Fibroblast of villous mesenchyme (primary cell): ENCODE measurements at regions not wholly inside any gene's neighbourhood (a gene's known extent, or its start where the extent isn't known, plus 50 kb on each side); places are given as distances from the start of the nearest gene placed in this dataset.

ENCODE experiments used
- DNase-seq: peaks from one replicate; pipeline ENCODE4 v3.0.0-alpha.2; 2010; ENCODE audit warnings: low read depth
- H3K4me3 ChIP-seq: 2 replicates; pipeline ENCODE4 v1.5.1; 2011; ENCODE audit warnings: low read depth, mild to moderate bottlenecking, low read length
- CTCF ChIP-seq: IDR thresholded peaks from 2 replicates; pipeline ENCODE4 v1.5.1; 2012; ENCODE audit warnings: low read depth, mild to moderate bottlenecking, low read length; ENCODE audit not compliant: insufficient read depth

- TF ChIP-seq CTCF: no peak
- no peak for DNase-seq
- no peak overlapping the region for H3K4me3 ChIP-seq
Observed at GRCh38 chr9:4413856-4414255, 76.4 kb upstream of the SLC1A1 start.

- DNase-seq: no peak
- TF ChIP-seq CTCF: no peak
- H3K4me3 ChIP-seq: no peak overlapping the region
Observed at GRCh38 chr9:4404156-4404555, 86.1 kb upstream of the SLC1A1 start.

- TF ChIP-seq CTCF: no peak
- H3K4me3 ChIP-seq: no peak overlapping the region
- no peak for DNase-seq
Observed at GRCh38 chr9:4402501-4402900, 87.8 kb upstream of the SLC1A1 start.

DNA sequence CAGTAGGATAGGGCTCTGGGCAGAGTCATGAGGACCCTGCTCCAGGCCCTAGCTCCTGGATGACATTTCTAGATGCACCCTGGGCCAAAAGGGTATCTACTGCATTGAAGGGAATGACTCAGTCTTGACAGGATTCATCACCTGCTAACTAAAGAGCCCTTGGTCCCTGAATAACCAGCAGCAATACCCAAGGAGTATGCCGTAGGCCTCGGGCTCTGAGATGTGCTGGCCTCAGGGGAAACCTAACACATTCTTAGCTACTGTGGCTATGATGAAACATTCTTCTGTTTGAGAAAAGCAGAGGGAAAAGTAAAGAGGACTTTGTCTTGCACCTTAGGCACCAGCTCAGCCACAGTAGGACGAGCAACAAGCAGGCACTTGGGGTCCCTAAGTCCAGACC lies 89.5 kb upstream of the SLC1A1 start:
- H3K4me3 ChIP-seq: no peak overlapping the region
- DNase-seq: no peak
- no peak for TF ChIP-seq CTCF

DNA sequence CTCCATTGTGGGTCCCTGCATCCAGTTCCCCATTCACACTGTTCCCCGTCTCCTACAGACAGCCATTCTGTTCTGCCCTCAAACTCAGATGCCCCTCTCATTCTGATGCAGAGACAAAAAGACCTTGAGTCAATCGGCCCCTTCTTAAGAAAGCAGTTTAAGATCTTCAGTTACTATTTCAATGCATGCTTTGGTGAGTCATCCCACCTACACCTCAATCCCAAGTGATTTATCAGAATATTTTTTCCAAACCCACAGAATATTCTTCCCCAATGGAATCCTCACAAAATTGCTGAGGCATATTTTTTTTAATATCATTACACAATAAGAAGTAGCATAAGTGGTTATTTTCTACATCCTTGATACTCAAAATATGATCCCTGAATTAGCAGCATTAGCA lies 92.4 kb upstream of the SLC1A1 start:
- DNase-seq: no peak
- H3K4me3 ChIP-seq: no peak overlapping the region
- no peak for TF ChIP-seq CTCF

DNA sequence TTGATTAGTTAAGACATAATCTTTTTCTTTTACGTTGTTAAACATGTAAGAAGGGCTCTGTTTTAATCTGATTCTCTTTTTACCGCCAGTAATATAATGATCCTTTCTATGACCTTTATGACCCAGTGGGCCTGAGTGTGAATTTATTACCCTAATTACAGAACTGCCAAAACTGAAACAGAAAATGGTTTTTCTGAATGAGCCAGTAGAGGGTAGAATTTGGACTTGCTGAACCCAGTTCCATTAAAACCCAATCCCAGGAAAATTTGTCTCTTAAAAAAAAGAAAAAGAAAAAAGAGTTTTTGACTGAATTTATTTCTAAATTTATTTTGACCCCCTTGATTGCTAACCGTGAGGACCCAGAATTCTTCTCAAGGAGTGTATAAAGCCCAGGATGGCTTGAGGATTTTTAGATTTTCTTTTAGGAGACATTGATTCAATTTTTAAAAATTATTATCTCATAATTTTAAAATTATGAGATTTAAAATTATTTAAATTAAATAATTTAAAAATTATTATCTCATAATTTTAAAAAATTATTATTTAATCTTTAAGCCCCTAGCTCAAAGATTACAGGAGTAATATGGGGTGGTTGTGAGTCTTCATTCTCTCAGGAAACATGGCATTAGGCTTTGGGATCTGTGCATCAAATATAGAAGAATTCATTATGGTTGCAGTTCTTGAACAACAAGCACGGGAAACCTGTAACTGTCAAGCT lies 94.1 kb upstream of the GLIS3 start:
- no peak for TF ChIP-seq CTCF
- DNase-seq: no peak
- H3K4me3 ChIP-seq: no peak overlapping the region

- H3K4me3 ChIP-seq: no peak overlapping the region
- DNase-seq: no peak
- no peak for TF ChIP-seq CTCF
Observed at GRCh38 chr9:4389755-4390154, 89.9 kb upstream of the GLIS3 start.
